Activated CD4-positive, alpha-beta T cell treated with anti-CD3 and anti-CD28 coated beads, Interleukin-2, amount 10 ng/mL, durations not matched to agents 7 days and 5 days (primary cell): ENCODE measurements at regions not wholly inside any gene's neighbourhood (a gene's known extent, or its start where the extent isn't known, plus 50 kb on each side); places are given as distances from the start of the nearest gene placed in this dataset.
"Not testable (repeated sequence)": the region's sequence is repeated elsewhere in the genome, so short reads cannot be mapped to it uniquely, and the experiment has no call there.

Experiments
- CTCF ChIA-PET: fragments of 350-600 bp; sonication (Branson Sonifier 250); formaldehyde crosslinking; loops from one replicate; lab custom pipeline; 2021; ENCODE audit warnings: antibody characterized with exemption; lab: Charles Lee
- POLR2A ChIA-PET: fragments of 350-600 bp; sonication (Branson Sonifier 250); formaldehyde crosslinking; loops from one replicate; lab custom pipeline; 2021; ENCODE audit warnings: antibody characterized with exemption; lab: Charles Lee
- DNase-seq: peaks from one replicate; pipeline ENCODE4 v3.0.0-alpha.2; 2020
- H3K27ac Mint-ChIP-seq: one replicate; pipeline ENCODE4 v1.8.0; 2021; ENCODE audit warnings: mild to moderate bottlenecking, moderate library complexity, mixed read lengths
- H3K27me3 Mint-ChIP-seq: one replicate; pipeline ENCODE4 v1.8.0; 2021; ENCODE audit warnings: mixed read lengths
- H3K36me3 Mint-ChIP-seq: one replicate; pipeline ENCODE4 v1.8.0; 2021; ENCODE audit warnings: low read depth, mixed read lengths
- H3K4me1 Mint-ChIP-seq: one replicate; pipeline ENCODE4 v1.8.0; 2021; ENCODE audit warnings: mixed read lengths
- H3K4me3 Mint-ChIP-seq: one replicate; pipeline ENCODE4 v1.8.0; 2021; ENCODE audit warnings: mild to moderate bottlenecking, moderate library complexity, mixed read lengths
- H3K9me3 Mint-ChIP-seq: one replicate; pipeline ENCODE4 v1.8.0; 2021; ENCODE audit warnings: mixed read lengths

DNA sequence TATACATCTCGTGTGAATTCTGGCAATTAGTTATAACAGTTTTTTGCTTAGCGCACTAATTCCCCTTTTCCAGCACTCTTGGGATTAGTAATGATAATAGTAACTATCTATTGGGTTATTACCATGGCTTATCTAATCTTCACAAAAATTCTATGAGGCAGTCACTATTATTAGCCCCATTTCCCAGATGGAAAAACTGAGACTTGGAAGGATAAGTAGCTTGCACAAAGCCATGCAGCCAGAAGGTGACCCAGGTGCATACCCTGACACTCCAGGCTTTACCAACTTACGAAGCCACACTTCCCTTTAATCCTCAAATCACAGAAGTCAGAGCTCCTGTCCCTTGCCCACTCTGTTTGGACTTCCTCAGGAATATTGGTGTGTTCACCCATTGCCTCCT lies 156.8 kb downstream of the CYP26B1 start:
- H3K4me1 Mint-ChIP-seq: no peaks in the 10 kb centered on the region
- no peaks in the 10 kb centered on the region for H3K27me3 Mint-ChIP-seq
- ChIA-PET CTCF (no interaction called here), POLR2A (no interaction called here)
- no peak overlapping the region for H3K4me3 Mint-ChIP-seq
- no peak for DNase-seq
- H3K27ac Mint-ChIP-seq: no peak overlapping the region
- no peaks in the 10 kb centered on the region for H3K36me3 Mint-ChIP-seq
- H3K9me3 Mint-ChIP-seq: no peaks in the 10 kb centered on the region

DNA sequence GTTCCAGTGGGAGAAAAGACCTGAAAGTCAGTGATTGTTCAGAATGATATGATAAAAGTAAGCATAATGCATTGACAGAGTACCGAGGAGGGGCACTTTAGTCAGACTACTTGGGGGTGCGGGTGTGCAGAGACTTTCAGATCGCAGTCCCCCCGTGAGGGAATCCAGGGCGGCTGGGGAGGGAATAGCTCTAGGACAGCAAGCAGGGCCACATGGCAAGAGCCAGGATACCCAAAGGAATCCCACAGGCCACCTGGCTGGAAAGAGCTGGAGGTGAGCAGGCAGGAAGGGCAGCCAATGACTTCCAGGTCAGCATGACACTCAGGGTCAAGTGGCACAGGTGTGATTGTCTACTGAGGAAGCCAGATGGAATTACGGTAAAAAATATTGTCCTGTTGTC lies 157.5 kb downstream of the CYP26B1 start:
- Mint-ChIP-seq H3K27me3 (peaks cover 4% of the 10 kb centered on the region), H3K9me3 (no peaks in the 10 kb centered on the region), H3K4me1 (no peaks in the 10 kb centered on the region), H3K27ac (no peak overlapping the region), H3K36me3 (no peaks in the 10 kb centered on the region), H3K4me3 (no peak overlapping the region)
- POLR2A ChIA-PET: no interaction called here
- CTCF ChIA-PET: no interaction called here
- DNase-seq: no peak

DNA sequence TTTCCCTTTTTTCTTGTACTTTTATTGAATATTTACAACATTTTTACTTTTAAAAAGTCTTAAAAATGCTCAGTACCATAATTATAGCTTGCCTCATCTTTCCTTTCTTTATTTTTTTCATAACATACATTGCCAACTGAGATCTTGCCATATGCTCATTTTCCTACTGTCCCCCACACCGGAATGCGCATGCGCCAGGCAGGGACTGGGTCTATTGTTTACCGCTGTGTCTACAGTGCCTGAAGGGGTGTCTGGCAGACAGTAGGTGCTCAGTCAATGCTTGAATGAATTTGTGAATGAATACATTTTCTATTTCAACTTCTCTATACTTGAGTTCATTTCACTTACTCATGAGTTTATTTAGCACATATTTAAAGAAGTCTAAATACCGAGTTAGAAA lies 158.0 kb downstream of the CYP26B1 start:
- DNase-seq: no peak
- Mint-ChIP-seq H3K4me3 (no peak overlapping the region), H3K9me3 (no peaks in the 10 kb centered on the region), H3K36me3 (no peaks in the 10 kb centered on the region), H3K4me1 (no peaks in the 10 kb centered on the region), H3K27ac (no peak overlapping the region), H3K27me3 (peaks cover 4% of the 10 kb centered on the region)
- POLR2A ChIA-PET: no interaction called here
- CTCF ChIA-PET: no interaction called here

DNA sequence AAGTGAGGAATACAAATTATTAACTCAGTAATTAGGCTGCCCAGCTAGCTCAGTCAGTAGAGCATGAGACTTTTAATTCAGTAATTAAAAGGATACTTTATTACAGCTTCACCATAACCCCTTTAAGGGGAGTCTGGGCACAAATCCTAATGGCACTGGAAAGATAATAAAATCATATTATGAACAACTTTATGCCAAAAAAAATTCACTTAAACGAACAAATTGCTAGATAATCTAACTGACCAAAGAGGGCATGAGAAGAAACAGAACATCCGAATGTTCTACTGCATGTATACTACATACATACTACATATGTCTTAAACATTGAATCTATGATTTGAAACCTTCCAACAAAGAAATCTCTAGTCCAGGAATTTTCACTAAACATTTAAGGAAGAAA lies 159.5 kb downstream of the CYP26B1 start:
- no peak for DNase-seq
- no peaks in the 10 kb centered on the region for H3K36me3 Mint-ChIP-seq
- ChIA-PET CTCF (no interaction called here), POLR2A (no interaction called here)
- H3K4me3 Mint-ChIP-seq: no peak overlapping the region
- H3K9me3 Mint-ChIP-seq: no peaks in the 10 kb centered on the region
- H3K27me3 Mint-ChIP-seq: peaks cover 4% of the 10 kb centered on the region
- H3K27ac Mint-ChIP-seq: no peak overlapping the region
- no peaks in the 10 kb centered on the region for H3K4me1 Mint-ChIP-seq

DNA sequence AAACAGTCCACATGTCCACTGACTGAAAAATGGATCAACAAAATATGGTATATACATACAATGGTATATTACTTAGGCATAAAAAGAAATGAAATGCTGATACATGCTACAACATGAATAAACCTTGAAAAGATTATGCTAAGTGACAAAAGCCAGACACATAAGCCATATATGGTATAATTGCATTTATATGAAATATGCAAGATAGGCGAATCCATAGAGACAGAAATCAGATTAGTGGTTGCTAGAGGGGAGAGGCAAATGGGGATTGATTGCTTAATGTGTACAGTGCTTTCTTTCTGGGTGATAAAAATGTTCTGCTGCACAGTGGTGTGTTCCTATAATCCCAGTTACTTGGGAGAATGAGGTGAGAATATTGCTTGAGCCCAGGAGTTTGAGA lies 171.0 kb downstream of the CYP26B1 start:
- H3K4me3 Mint-ChIP-seq: no peak overlapping the region
- ChIA-PET POLR2A (no interaction called here), CTCF (no interaction called here)
- H3K9me3 Mint-ChIP-seq: no peaks in the 10 kb centered on the region
- H3K36me3 Mint-ChIP-seq: no peaks in the 10 kb centered on the region
- H3K27ac Mint-ChIP-seq: no peak overlapping the region
- no peak for DNase-seq
- H3K27me3 Mint-ChIP-seq: peaks cover 4% of the 10 kb centered on the region
- H3K4me1 Mint-ChIP-seq: no peaks in the 10 kb centered on the region

DNA sequence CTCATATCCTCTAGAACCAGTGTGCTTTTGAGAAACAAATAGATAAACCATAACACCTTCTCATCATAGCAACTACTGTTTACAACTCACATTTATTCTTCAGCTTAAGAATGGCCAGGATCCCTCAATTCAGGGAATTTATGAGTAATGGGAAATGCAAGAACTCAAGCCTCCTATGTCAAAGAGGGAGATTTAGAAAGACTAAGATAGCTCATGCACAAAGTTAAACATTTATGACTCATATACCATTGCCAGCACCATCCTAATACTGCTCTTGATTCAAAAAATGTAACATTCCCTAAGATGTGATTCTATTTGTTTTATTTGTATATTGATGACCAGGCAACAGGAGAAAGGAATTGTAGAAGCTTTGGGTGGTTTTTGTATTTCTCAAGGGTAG lies 172.8 kb downstream of the CYP26B1 start:
- DNase-seq: no peak
- ChIA-PET POLR2A (no interaction called here), CTCF (interaction anchor here (0.6 kb wide), 2 partner anchors 70 to 1645 kb away, joined by 3 to 4 read pairs; no protein-coding TSS in a partner anchor)
- Mint-ChIP-seq H3K36me3 (no peaks in the 10 kb centered on the region), H3K4me1 (no peaks in the 10 kb centered on the region), H3K27me3 (peaks cover 3% of the 10 kb centered on the region), H3K4me3 (no peak overlapping the region), H3K27ac (no peak overlapping the region), H3K9me3 (no peaks in the 10 kb centered on the region)

GRCh38 chr2:71971493-71971892 lies 176.2 kb downstream of the CYP26B1 start:
- no peaks in the 10 kb centered on the region for H3K36me3 Mint-ChIP-seq
- DNase-seq: no peak
- CTCF ChIA-PET: no interaction called here

DNA sequence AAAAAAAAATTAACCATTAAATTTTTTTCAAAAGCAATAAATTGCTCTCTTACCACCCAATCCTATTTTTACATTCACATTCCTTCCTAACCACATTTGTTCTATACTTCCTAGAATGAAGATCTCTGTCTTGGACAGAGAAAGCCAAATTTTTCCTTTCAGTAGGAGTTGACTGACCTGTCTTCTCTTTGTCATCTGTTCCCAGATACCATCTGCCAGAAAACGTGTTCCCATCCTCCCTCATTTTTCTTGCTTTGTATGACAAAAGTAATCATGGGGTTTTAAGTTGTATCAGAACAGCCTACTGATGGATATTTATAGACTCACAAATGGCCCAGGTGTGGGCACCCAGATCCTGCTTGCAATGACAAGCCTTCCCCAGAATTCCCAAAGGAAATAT lies 182.1 kb downstream of the CYP26B1 start:
- no peak overlapping the region for H3K27ac Mint-ChIP-seq
- ChIA-PET CTCF (no interaction called here), POLR2A (no interaction called here)
- no peak for DNase-seq
- H3K4me3 Mint-ChIP-seq: no peak overlapping the region
- no peaks in the 10 kb centered on the region for H3K9me3 Mint-ChIP-seq
- H3K4me1 Mint-ChIP-seq: no peaks in the 10 kb centered on the region
- H3K27me3 Mint-ChIP-seq: peaks cover 6% of the 10 kb centered on the region
- H3K36me3 Mint-ChIP-seq: no peaks in the 10 kb centered on the region

More at GRCh38 chr2:71971493-71971892, 176.2 kb downstream of the CYP26B1 start:
- Mint-ChIP-seq H3K27me3 (peaks cover 6% of the 10 kb centered on the region), H3K9me3 (no peaks in the 10 kb centered on the region), H3K27ac (no peak overlapping the region), H3K4me3 (no peak overlapping the region), H3K4me1 (no peaks in the 10 kb centered on the region)
- POLR2A ChIA-PET: no interaction called here

- no peak overlapping the region for H3K27ac Mint-ChIP-seq
- H3K4me1 Mint-ChIP-seq: no peaks in the 10 kb centered on the region
- ChIA-PET CTCF (no interaction called here), POLR2A (interaction anchor here (0.6 kb wide), 1 partner anchor 586 kb away, joined by 4 read pairs; no protein-coding TSS in a partner anchor)
- H3K9me3 Mint-ChIP-seq: peaks cover 12% of the 10 kb centered on the region
- peaks cover 2% of the 10 kb centered on the region for H3K27me3 Mint-ChIP-seq
- no peaks in the 10 kb centered on the region for H3K36me3 Mint-ChIP-seq
- DNase-seq: no peak
- H3K4me3 Mint-ChIP-seq: no peak overlapping the region
Observed at GRCh38 chr2:71962911-71963694, 184.6 kb downstream of the CYP26B1 start.

DNA sequence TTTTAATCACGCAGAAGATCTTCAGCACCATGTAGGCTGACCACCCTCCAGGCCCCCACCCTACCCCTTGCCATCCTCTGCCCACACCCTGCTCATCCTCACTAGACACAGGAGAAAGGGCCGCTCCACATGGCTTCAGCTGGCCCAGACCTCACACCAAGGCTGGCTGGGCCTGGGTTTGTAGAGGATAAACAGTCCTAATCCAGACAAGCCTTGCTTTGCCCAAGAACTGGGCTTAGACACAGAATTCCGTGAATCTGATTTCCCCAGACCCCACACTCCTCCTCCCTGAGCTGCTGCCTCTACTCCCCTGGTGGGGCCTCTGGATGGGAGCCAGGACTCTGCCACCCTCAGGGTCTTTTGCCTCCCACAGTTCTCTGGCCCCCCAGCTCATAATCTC lies 185.3 kb downstream of the CYP26B1 start:
- H3K27me3 Mint-ChIP-seq: peaks cover 2% of the 10 kb centered on the region
- H3K9me3 Mint-ChIP-seq: peaks cover 15% of the 10 kb centered on the region
- no peaks in the 10 kb centered on the region for H3K36me3 Mint-ChIP-seq
- H3K4me1 Mint-ChIP-seq: no peaks in the 10 kb centered on the region
- no peak for DNase-seq
- no peak overlapping the region for H3K27ac Mint-ChIP-seq
- ChIA-PET POLR2A (interaction anchor here (0.6 kb wide), 1 partner anchor 587 kb away, joined by 4 read pairs; no protein-coding TSS in a partner anchor), CTCF (no interaction called here)
- no peak overlapping the region for H3K4me3 Mint-ChIP-seq

- H3K27me3 Mint-ChIP-seq: peaks cover 2% of the 10 kb centered on the region
- H3K4me3 Mint-ChIP-seq: no peak overlapping the region
- no peak overlapping the region for H3K27ac Mint-ChIP-seq
- POLR2A ChIA-PET: no interaction called here
- H3K4me1 Mint-ChIP-seq: no peaks in the 10 kb centered on the region
- H3K36me3 Mint-ChIP-seq: no peaks in the 10 kb centered on the region
- no peak for DNase-seq
- CTCF ChIA-PET: no interaction called here
- H3K9me3 Mint-ChIP-seq: peaks cover 21% of the 10 kb centered on the region
Observed at GRCh38 chr2:71961289-71962027, 186.2 kb downstream of the CYP26B1 start.

- Mint-ChIP-seq H3K4me1 (no peaks in the 10 kb centered on the region), H3K27ac (no peak overlapping the region), H3K4me3 (no peak overlapping the region), H3K36me3 (no peaks in the 10 kb centered on the region), H3K27me3 (peaks cover 2% of the 10 kb centered on the region), H3K9me3 (peaks cover 21% of the 10 kb centered on the region)
- ChIA-PET POLR2A (no interaction called here), CTCF (no interaction called here)
- DNase-seq: no peak
Observed at GRCh38 chr2:71959494-71959893, 188.2 kb downstream of the CYP26B1 start.

- H3K4me3 Mint-ChIP-seq, POLR2A ChIA-PET, DNase-seq, H3K4me1 Mint-ChIP-seq, H3K27me3 Mint-ChIP-seq, H3K36me3 Mint-ChIP-seq, CTCF ChIA-PET, H3K27ac Mint-ChIP-seq: not testable (repeated sequence)
- peaks cover 21% of the 10 kb centered on the region for H3K9me3 Mint-ChIP-seq
Observed at GRCh38 chr2:71958426-71958825, 189.2 kb downstream of the CYP26B1 start.
